OCI-LY7 (cell line): ENCODE measurements at regions not wholly inside any gene's neighbourhood (a gene's known extent, or its start where the extent isn't known, plus 50 kb on each side); places are given as distances from the start of the nearest gene placed in this dataset.

Source experiments
- EZH2phosphoT487 ChIP-seq: fragments of 200-600 bp; sonication (generic); IDR thresholded peaks from 2 replicates; pipeline ENCODE4 v1.6.1; 2018; ENCODE audit warnings: low read depth, borderline replicate concordance, mild to moderate bottlenecking, mixed run types, antibody characterized with exemption, low read length, moderate library complexity, mixed read lengths
- TF ChIP-seq, protein P1 (sequence below): fragments of 200-600 bp; sonication (generic); conservative IDR thresholded peaks from 2 replicates; pipeline ENCODE4 v1.5.1; 2014; ENCODE audit warnings: mild to moderate bottlenecking, antibody characterized with exemption, low read length, moderate library complexity, mixed read lengths

DNA sequence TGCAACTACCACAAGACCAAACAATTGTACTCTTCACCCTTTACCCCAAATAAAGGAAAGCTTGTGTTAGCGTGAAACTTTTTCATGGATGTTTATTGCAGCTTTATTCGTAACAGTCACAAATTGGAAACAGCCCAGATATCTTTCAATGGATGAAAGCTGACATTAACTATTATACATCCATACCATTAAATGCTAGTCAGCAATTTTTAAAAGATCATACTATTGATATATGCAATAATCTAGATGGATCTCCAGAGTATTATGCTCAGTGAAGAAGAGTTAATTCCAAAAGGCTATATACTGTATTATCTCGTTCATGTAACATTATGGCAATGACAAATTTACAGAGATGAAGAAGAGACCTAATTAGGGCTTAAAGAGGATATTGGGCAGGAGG, 1491.2 kb upstream of the CDH8 start:
- TF ChIP-seq, protein P1, sequence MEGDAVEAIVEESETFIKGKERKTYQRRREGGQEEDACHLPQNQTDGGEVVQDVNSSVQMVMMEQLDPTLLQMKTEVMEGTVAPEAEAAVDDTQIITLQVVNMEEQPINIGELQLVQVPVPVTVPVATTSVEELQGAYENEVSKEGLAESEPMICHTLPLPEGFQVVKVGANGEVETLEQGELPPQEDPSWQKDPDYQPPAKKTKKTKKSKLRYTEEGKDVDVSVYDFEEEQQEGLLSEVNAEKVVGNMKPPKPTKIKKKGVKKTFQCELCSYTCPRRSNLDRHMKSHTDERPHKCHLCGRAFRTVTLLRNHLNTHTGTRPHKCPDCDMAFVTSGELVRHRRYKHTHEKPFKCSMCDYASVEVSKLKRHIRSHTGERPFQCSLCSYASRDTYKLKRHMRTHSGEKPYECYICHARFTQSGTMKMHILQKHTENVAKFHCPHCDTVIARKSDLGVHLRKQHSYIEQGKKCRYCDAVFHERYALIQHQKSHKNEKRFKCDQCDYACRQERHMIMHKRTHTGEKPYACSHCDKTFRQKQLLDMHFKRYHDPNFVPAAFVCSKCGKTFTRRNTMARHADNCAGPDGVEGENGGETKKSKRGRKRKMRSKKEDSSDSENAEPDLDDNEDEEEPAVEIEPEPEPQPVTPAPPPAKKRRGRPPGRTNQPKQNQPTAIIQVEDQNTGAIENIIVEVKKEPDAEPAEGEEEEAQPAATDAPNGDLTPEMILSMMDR: no peak
- TF ChIP-seq EZH2phosphoT487: no peak
